ENCODE measurements at regions not wholly inside any gene's neighbourhood (a gene's known extent, or its start where the extent isn't known, plus 50 kb on each side); places are given as distances from the start of the nearest gene placed in this dataset.

DNA sequence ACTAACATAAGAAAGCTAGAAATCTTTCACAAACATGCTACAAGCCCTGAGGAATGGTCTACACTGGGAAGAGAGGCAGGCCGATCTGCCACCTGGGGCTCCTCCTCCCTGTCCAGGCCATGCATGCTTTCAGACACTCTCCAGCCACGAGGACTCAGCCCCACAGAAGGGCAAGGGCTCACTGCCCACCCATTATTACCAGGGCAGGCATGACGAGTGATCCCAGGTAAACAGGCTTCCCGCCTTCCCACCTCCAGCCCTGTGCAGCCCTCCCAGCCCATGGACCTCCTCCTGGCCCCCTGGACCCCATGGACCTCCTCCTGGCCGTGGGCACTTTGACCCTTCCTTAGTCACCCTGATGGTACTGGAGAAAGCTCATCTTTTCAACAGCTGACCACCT is 75.8 kb upstream of the TEX51 start:
- intact Hi-C loops (cut with micrococcal nuclease): no loop called here
- Histone ChIP-seq H3K9me2 (ENCODE audit: insufficient read depth) (no peaks in the 10 kb centered on the region), H2AFZ (ENCODE audit: low read depth, low read length, poor library complexity, severe bottlenecking) (no peak overlapping the region), H3K36me3 (ENCODE audit: control insufficient read depth in 1 of 2, insufficient read depth in 2 of 2, low read length in 2 of 2) (no peaks in the 10 kb centered on the region), H4K20me1 (ENCODE audit: insufficient read depth) (no peaks in the 10 kb centered on the region), H3K27ac (ENCODE audit: low read depth, low read length) (no peak overlapping the region), H3K27me3 (ENCODE audit: insufficient read depth, low read length) (peaks cover 27% of the 10 kb centered on the region), H3K4me1 (ENCODE audit: control insufficient read depth in 1 of 2, insufficient read depth in 2 of 2, low read length in 2 of 2) (no peaks in the 10 kb centered on the region), H3K4me2 (ENCODE audit: low read length) (no peak overlapping the region), H3K9me3 (ENCODE audit: control insufficient read depth in 1 of 2, insufficient read depth in 1 of 2, low read depth in 1 of 2, low read length in 2 of 2) (no peaks in the 10 kb centered on the region), H3K79me2 (ENCODE audit: insufficient read depth, low read length) (no peaks in the 10 kb centered on the region), H3K9ac (ENCODE audit: low read length) (no peak overlapping the region), H3K4me3 (replicated peaks in 1 of 2; ENCODE audit: low read depth in 1 of 2, low read length in 2 of 2) (no peak overlapping the region)
- no peak for DNase-seq (ENCODE audit: low read depth, low spot score)
- ChIA-PET CTCF (no interaction called here), POLR2A (no interaction called here), RAD21 (ENCODE audit: low non-redundant PET in 1 of 2, low total read pairs in 2 of 2, uncharacterized antibody in 2 of 2, unreplicated experiment in 2 of 2) (no interaction called here)
- BruUV-seq (replicated peaks): no TSS peak
- TF ChIP-seq POLR2AphosphoS5 (IDR thresholded peaks at IDR 0.05; ENCODE audit: low read depth, low read length) (no peak), MAX (IDR thresholded peaks at IDR 0.05) (no peak)
- TF ChIP-seq, protein P1, sequence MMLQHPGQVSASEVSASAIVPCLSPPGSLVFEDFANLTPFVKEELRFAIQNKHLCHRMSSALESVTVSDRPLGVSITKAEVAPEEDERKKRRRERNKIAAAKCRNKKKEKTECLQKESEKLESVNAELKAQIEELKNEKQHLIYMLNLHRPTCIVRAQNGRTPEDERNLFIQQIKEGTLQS (IDR thresholded peaks at IDR 0.05): no peak
- no peak for ATAC-seq

GRCh38 chr2:126823951-126824350 is 74.7 kb upstream of the TEX51 start:
- no peaks in the 10 kb centered on the region for H3K9me3 ChIP-seq (ENCODE audit: control insufficient read depth in 1 of 2, insufficient read depth in 1 of 2, low read depth in 1 of 2, low read length in 2 of 2)
- ChIA-PET RAD21 (ENCODE audit: low non-redundant PET in 1 of 2, low total read pairs in 2 of 2, uncharacterized antibody in 2 of 2, unreplicated experiment in 2 of 2) (no interaction called here), POLR2A (no interaction called here), CTCF (no interaction called here)
- ATAC-seq: no peak
- H3K4me3 ChIP-seq (replicated peaks in 1 of 2; ENCODE audit: low read depth in 1 of 2, low read length in 2 of 2): no peak overlapping the region
- H3K4me1 ChIP-seq (ENCODE audit: control insufficient read depth in 1 of 2, insufficient read depth in 2 of 2, low read length in 2 of 2): no peaks in the 10 kb centered on the region
- no peak for DNase-seq (ENCODE audit: low read depth, low spot score)
- no peak overlapping the region for H3K27ac ChIP-seq (ENCODE audit: low read depth, low read length)
- intact Hi-C loops (cut with micrococcal nuclease): no loop called here
- no peak overlapping the region for H3K4me2 ChIP-seq (ENCODE audit: low read length)
- H3K79me2 ChIP-seq (ENCODE audit: insufficient read depth, low read length): no peaks in the 10 kb centered on the region
- no TSS peak for BruUV-seq (replicated peaks)
- no peaks in the 10 kb centered on the region for H3K9me2 ChIP-seq (ENCODE audit: insufficient read depth)
- H3K36me3 ChIP-seq (ENCODE audit: control insufficient read depth in 1 of 2, insufficient read depth in 2 of 2, low read length in 2 of 2): no peaks in the 10 kb centered on the region
- H2AFZ ChIP-seq (ENCODE audit: low read depth, low read length, poor library complexity, severe bottlenecking): no peak overlapping the region
- no peak overlapping the region for H3K9ac ChIP-seq (ENCODE audit: low read length)
- TF ChIP-seq, protein P2, sequence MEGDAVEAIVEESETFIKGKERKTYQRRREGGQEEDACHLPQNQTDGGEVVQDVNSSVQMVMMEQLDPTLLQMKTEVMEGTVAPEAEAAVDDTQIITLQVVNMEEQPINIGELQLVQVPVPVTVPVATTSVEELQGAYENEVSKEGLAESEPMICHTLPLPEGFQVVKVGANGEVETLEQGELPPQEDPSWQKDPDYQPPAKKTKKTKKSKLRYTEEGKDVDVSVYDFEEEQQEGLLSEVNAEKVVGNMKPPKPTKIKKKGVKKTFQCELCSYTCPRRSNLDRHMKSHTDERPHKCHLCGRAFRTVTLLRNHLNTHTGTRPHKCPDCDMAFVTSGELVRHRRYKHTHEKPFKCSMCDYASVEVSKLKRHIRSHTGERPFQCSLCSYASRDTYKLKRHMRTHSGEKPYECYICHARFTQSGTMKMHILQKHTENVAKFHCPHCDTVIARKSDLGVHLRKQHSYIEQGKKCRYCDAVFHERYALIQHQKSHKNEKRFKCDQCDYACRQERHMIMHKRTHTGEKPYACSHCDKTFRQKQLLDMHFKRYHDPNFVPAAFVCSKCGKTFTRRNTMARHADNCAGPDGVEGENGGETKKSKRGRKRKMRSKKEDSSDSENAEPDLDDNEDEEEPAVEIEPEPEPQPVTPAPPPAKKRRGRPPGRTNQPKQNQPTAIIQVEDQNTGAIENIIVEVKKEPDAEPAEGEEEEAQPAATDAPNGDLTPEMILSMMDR (IDR thresholded peaks at IDR 0.05 in 2 of 3, conservative IDR thresholded peaks at IDR 0.05 in 1 of 3; ENCODE audit: borderline replicate concordance in 1 of 3, insufficient read depth in 1 of 3, low read depth in 2 of 3, low read length in 2 of 3): no peak
- TF ChIP-seq REST (IDR thresholded peaks at IDR 0.05; ENCODE audit: low read depth) (no peak), SIN3A (IDR thresholded peaks at IDR 0.05; ENCODE audit: low read depth) (no peak), RAD21 (IDR thresholded peaks at IDR 0.05; ENCODE audit: low read depth) (no peak), POLR2AphosphoS5 (IDR thresholded peaks at IDR 0.05; ENCODE audit: low read depth, low read length) (no peak), MAX (IDR thresholded peaks at IDR 0.05) (no peak), ELF1 (IDR thresholded peaks at IDR 0.05; ENCODE audit: borderline replicate concordance, low read depth) (no peak), CBX3 (IDR thresholded peaks at IDR 0.05; ENCODE audit: low read depth) (no peak), CEBPB (IDR thresholded peaks at IDR 0.05; ENCODE audit: low read depth) (no peak), FOSL1 (IDR thresholded peaks at IDR 0.05; ENCODE audit: low read depth) (no peak)
- TF ChIP-seq, protein P3, sequence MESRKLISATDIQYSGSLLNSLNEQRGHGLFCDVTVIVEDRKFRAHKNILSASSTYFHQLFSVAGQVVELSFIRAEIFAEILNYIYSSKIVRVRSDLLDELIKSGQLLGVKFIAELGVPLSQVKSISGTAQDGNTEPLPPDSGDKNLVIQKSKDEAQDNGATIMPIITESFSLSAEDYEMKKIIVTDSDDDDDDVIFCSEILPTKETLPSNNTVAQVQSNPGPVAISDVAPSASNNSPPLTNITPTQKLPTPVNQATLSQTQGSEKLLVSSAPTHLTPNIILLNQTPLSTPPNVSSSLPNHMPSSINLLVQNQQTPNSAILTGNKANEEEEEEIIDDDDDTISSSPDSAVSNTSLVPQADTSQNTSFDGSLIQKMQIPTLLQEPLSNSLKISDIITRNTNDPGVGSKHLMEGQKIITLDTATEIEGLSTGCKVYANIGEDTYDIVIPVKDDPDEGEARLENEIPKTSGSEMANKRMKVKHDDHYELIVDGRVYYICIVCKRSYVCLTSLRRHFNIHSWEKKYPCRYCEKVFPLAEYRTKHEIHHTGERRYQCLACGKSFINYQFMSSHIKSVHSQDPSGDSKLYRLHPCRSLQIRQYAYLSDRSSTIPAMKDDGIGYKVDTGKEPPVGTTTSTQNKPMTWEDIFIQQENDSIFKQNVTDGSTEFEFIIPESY (IDR thresholded peaks at IDR 0.05; ENCODE audit: extremely low read depth, insufficient replicate concordance, low read length): no peak
- H4K20me1 ChIP-seq (ENCODE audit: insufficient read depth): no peaks in the 10 kb centered on the region
- H3K27me3 ChIP-seq (ENCODE audit: insufficient read depth, low read length): peaks cover 26% of the 10 kb centered on the region
